ENCODE measurements at regions not wholly inside any gene's neighbourhood (a gene's known extent, or its start where the extent isn't known, plus 50 kb on each side); places are given as distances from the start of the nearest gene placed in this dataset.

DNA sequence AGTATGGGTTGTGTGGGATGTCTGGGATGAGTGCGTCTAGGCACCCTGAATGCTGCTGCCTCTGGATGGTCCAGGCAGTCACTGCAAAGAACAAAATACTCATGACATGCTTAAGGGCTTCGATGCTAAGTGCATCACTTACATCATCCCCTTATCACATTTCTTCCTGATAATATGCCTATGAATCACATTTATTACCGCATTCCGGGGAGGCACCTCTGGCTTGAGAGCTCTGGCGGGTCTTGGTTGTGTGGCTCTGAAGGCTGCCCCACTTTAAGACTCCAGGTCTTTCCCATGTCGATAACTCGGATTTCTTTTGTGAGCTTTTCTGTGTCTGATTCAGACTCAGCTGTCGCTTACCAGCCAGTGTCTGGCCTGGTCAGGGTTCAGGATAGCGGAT, 1126.4 kb downstream of the TBC1D22A start:
- CTCF ChIA-PET (ENCODE audit: low intra/inter-chr PET ratio, low total read pairs) = no interaction called here
- H3K79me2 ChIP-seq (ENCODE audit: insufficient read depth, low read length) = no peaks in the 10 kb centered on the region
- TF ChIP-seq, protein P1, sequence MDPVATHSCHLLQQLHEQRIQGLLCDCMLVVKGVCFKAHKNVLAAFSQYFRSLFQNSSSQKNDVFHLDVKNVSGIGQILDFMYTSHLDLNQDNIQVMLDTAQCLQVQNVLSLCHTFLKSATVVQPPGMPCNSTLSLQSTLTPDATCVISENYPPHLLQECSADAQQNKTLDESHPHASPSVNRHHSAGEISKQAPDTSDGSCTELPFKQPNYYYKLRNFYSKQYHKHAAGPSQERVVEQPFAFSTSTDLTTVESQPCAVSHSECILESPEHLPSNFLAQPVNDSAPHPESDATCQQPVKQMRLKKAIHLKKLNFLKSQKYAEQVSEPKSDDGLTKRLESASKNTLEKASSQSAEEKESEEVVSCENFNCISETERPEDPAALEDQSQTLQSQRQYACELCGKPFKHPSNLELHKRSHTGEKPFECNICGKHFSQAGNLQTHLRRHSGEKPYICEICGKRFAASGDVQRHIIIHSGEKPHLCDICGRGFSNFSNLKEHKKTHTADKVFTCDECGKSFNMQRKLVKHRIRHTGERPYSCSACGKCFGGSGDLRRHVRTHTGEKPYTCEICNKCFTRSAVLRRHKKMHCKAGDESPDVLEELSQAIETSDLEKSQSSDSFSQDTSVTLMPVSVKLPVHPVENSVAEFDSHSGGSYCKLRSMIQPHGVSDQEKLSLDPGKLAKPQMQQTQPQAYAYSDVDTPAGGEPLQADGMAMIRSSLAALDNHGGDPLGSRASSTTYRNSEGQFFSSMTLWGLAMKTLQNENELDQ (CRISPR knock-in tag; IDR thresholded peaks at IDR 0.05; ENCODE audit: borderline replicate concordance) = no peak
- TF ChIP-seq MBD4 (IDR thresholded peaks at IDR 0.05; ENCODE audit: borderline replicate concordance, low read length) (no peak), ZNF746 (CRISPR knock-in tag; IDR thresholded peaks at IDR 0.05) (no peak), BHLHE40 (IDR thresholded peaks at IDR 0.05; ENCODE audit: low read length) (no peak), CENPT (CRISPR knock-in tag; IDR thresholded peaks at IDR 0.05; ENCODE audit: low read depth) (no peak), ZNF547 (CRISPR knock-in tag; IDR thresholded peaks at IDR 0.05) (no peak)
- in situ Hi-C loops (cut with HindIII; ENCODE audit: extremely low pct_ligation_motif_present, low pct_unique_long_range_greater_than_20kb) = no loop called here
- no TSS peak for BruUV-seq (replicated peaks)
- DNase-seq (ENCODE audit: low spot score) = no peak
- H3K27ac ChIP-seq (ENCODE audit: extremely low read length, insufficient read depth, low read length) = no peak overlapping the region
- POLR2A ChIA-PET = no interaction called here
- no peak overlapping the region for H3K9ac ChIP-seq (ENCODE audit: insufficient read depth, low read depth, low read length)
- H3K27me3 ChIP-seq (ENCODE audit: control insufficient read depth in 1 of 2, insufficient read depth in 2 of 2, low read length in 2 of 2) = peaks cover 0 to 7% of the 10 kb centered on the region in 2 experiments; a peak in 3 of 5 replicates
- no peaks in the 10 kb centered on the region for H3K9me3 ChIP-seq (ENCODE audit: low read length)
- intact Hi-C loops (cut with micrococcal nuclease; ENCODE audit: unreplicated experiment) = no loop called here
- no peaks in the 10 kb centered on the region for H3K36me3 ChIP-seq (replicated peaks in 1 of 2; ENCODE audit: control insufficient read depth in 1 of 2, insufficient read depth in 2 of 2, low read length in 2 of 2)
- H3K4me3 ChIP-seq (replicated peaks in 1 of 3; ENCODE audit: insufficient read depth in 1 of 3, low read depth in 2 of 3, low read length in 3 of 3) = no peak overlapping the region
- H4K20me1 ChIP-seq (ENCODE audit: insufficient read depth, low read length) = no peaks in the 10 kb centered on the region
- no peaks in the 10 kb centered on the region for H3K4me1 ChIP-seq (ENCODE audit: insufficient read depth, low read length)
- no peak overlapping the region for H2AFZ ChIP-seq (ENCODE audit: low read length)
- H3K4me2 ChIP-seq (ENCODE audit: low read depth, low read length) = no peak overlapping the region
- WGBS (ENCODE audit: low lambda C conversion rate) = 51% methylated on average over 9 of the region's 9 CpGs
- ATAC-seq = no peak
- no peak for FAIRE-seq

DNA sequence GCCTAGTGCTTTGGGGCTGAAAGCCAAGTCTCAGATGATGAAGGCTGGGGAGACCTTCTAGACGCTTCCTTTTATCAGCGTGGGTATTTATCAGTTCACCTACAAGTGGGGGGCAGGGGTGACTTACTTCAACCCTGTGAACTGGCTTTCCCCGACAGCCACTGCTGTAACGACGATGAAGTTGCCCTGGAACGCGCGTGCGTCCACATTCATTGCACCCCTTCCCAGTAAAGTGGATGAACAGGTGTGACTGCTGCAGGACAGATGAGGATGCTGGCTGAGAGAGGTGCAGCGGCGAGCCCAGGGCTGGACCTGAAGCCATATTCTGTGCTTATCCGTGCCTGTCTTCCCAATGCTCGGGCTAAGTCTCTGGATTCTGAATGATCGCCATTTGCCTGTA, 1122.3 kb downstream of the TBC1D22A start:
- CTCF ChIA-PET (ENCODE audit: low intra/inter-chr PET ratio, low total read pairs) = no interaction called here
- in situ Hi-C loops (cut with HindIII; ENCODE audit: extremely low pct_ligation_motif_present, low pct_unique_long_range_greater_than_20kb) (no loop called here), intact Hi-C loops (cut with micrococcal nuclease; ENCODE audit: unreplicated experiment) (no loop called here)
- no peak for DNase-seq (ENCODE audit: low spot score)
- no peak overlapping the region for H3K4me2 ChIP-seq (ENCODE audit: low read depth, low read length)
- no peaks in the 10 kb centered on the region for H3K4me1 ChIP-seq (ENCODE audit: insufficient read depth, low read length)
- TF ChIP-seq NFIB (CRISPR knock-in tag; IDR thresholded peaks at IDR 0.05; ENCODE audit: borderline replicate concordance) (no peak), FOXO1 (CRISPR knock-in tag; IDR thresholded peaks at IDR 0.05) (no peak), MYC (CRISPR knock-in tag; IDR thresholded peaks at IDR 0.05; ENCODE audit: borderline replicate concordance) (no peak), NFKB2 (CRISPR knock-in tag; IDR thresholded peaks at IDR 0.05; ENCODE audit: borderline replicate concordance) (no peak), SNRNP70 (IDR thresholded peaks at IDR 0.05; ENCODE audit: low read depth, low read length) (no peak)
- TF ChIP-seq, protein P2, sequence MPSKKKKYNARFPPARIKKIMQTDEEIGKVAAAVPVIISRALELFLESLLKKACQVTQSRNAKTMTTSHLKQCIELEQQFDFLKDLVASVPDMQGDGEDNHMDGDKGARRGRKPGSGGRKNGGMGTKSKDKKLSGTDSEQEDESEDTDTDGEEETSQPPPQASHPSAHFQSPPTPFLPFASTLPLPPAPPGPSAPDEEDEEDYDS (CRISPR knock-in tag; IDR thresholded peaks at IDR 0.05) = no peak
- POLR2A ChIA-PET = no interaction called here
- H3K9ac ChIP-seq (ENCODE audit: insufficient read depth, low read depth, low read length) = no peak overlapping the region
- no peak for FAIRE-seq
- no peak overlapping the region for H2AFZ ChIP-seq (ENCODE audit: low read length)
- no peak overlapping the region for H3K27ac ChIP-seq (ENCODE audit: extremely low read length, insufficient read depth, low read length)
- no peaks in the 10 kb centered on the region for H3K36me3 ChIP-seq (replicated peaks in 1 of 2; ENCODE audit: control insufficient read depth in 1 of 2, insufficient read depth in 2 of 2, low read length in 2 of 2)
- peaks cover 0 to 6% of the 10 kb centered on the region in 2 experiments; a peak in 1 of 5 replicates for H3K27me3 ChIP-seq (ENCODE audit: control insufficient read depth in 1 of 2, insufficient read depth in 2 of 2, low read length in 2 of 2)
- ATAC-seq = no peak
- no peaks in the 10 kb centered on the region for H3K79me2 ChIP-seq (ENCODE audit: insufficient read depth, low read length)
- no TSS peak for BruUV-seq (replicated peaks)
- H3K4me3 ChIP-seq (replicated peaks in 1 of 3; ENCODE audit: insufficient read depth in 1 of 3, low read depth in 2 of 3, low read length in 3 of 3) = no peak overlapping the region
- 67% methylated on average over 8 of the region's 14 CpGs for WGBS (ENCODE audit: low lambda C conversion rate)
- H3K9me3 ChIP-seq (ENCODE audit: low read length) = no peaks in the 10 kb centered on the region
- no peaks in the 10 kb centered on the region for H4K20me1 ChIP-seq (ENCODE audit: insufficient read depth, low read length)

Measured in HepG2 (cell line).